GM19238 (cell line): ENCODE measurements at regions not wholly inside any gene's neighbourhood (a gene's known extent, or its start where the extent isn't known, plus 50 kb on each side); places are given as distances from the start of the nearest gene placed in this dataset.

Experiments
- DNase-seq: peaks from one replicate; pipeline ENCODE4 v3.0.0; 2011; ENCODE audit warnings: low spot score; ENCODE audit not compliant: insufficient read length

GRCh38 chr20:50312682-50313521, 122.3 kb downstream of the CEBPB start:
- no peak for DNase-seq

GRCh38 chr20:50313522-50313820, 122.8 kb downstream of the CEBPB start:
- DNase-seq, result no peak

GRCh38 chr20:50313827-50314677, 123.4 kb downstream of the CEBPB start:
- DNase-seq, result no peak

- DNase-seq, result no peak
Observed at GRCh38 chr20:50314678-50315335, 124.2 kb downstream of the CEBPB start.

GRCh38 chr20:50315586-50316551, 125.2 kb downstream of the CEBPB start:
- DNase-seq, result no peak

- DNase-seq, result no peak
Observed at GRCh38 chr20:50317116-50317515, 126.5 kb downstream of the CEBPB start.

GRCh38 chr20:50317609-50318008, 127.0 kb downstream of the CEBPB start:
- DNase-seq, result no peak

- no peak for DNase-seq
Observed at GRCh38 chr20:50318710-50319109, 128.1 kb downstream of the CEBPB start.

- no peak for DNase-seq
Observed at GRCh38 chr20:50320005-50320900, 129.6 kb downstream of the CEBPB start.

GRCh38 chr20:50320901-50321796, 130.5 kb downstream of the CEBPB start:
- DNase-seq, result no peak

GRCh38 chr20:50321797-50322480, 131.3 kb downstream of the CEBPB start:
- no peak for DNase-seq

- no peak for DNase-seq
Observed at GRCh38 chr20:50322703-50323131, 132.1 kb downstream of the CEBPB start.

- no peak for DNase-seq
Observed at GRCh38 chr20:50323209-50323608, 132.6 kb downstream of the CEBPB start.

- DNase-seq, result no peak
Observed at GRCh38 chr20:50323777-50324775, 133.4 kb downstream of the CEBPB start.

GRCh38 chr20:50325215-50325614, 134.6 kb downstream of the CEBPB start:
- no peak for DNase-seq

GRCh38 chr20:50325651-50326050, 135.0 kb downstream of the CEBPB start:
- DNase-seq, result no peak

- DNase-seq, result no peak
Observed at GRCh38 chr20:50327666-50328065, 137.0 kb downstream of the CEBPB start.
